CD4-positive, alpha-beta T cell (primary cell): ENCODE measurements at regions not wholly inside any gene's neighbourhood (a gene's known extent, or its start where the extent isn't known, plus 50 kb on each side); places are given as distances from the start of the nearest gene placed in this dataset.

ENCODE experiments used
- ATAC-seq: fragments of 200-7000 bp; cut with Tn5 transposase; one replicate; pipeline ENCODE4 v1.10.0; 2022; ENCODE audit warnings: mild to moderate bottlenecking; ENCODE audit not compliant: poor library complexity
- CTCF ChIA-PET: fragments of 350-600 bp; sonication (Branson Sonifier 250); formaldehyde crosslinking; loops from one replicate; lab custom pipeline; 2021; ENCODE audit warnings: antibody characterized with exemption, inconsistent platforms; lab: Charles Lee
- POLR2A ChIA-PET: fragments of 350-600 bp; sonication (Branson Sonifier 250); formaldehyde crosslinking; loops from one replicate; lab custom pipeline; 2021; ENCODE audit warnings: antibody characterized with exemption, inconsistent platforms; lab: Charles Lee
- DNase-seq, 14 experiments: peaks; one replicate each; pipeline ENCODE4 v3.0.0-alpha.2; 2013 to 2020; ENCODE audit warnings: mixed read lengths in 2 of 14
- H3K27ac ChIP-seq, 2 donors: one replicate each; pipeline versions ENCODE4 v1.5.1 to v1.7.0; 2013; ENCODE audit warnings: low read length in 2 of 2, low read depth in 1 of 2, mild to moderate bottlenecking in 1 of 2
- H3K27me3 ChIP-seq, 2 experiments: 1 replicate in 1 of 2; 2 replicates in 1 of 2; pipeline versions ENCODE4 v1.6.1 to v1.7.0; 2013; ENCODE audit warnings: low read length in 2 of 2, control low read depth in 1 of 2, mild to moderate bottlenecking in 1 of 2, moderate library complexity in 1 of 2; ENCODE audit not compliant: insufficient read depth in 2 of 2, control insufficient read depth in 1 of 2
- H3K36me3 ChIP-seq: one replicate; pipeline ENCODE4 v1.6.1; 2013; ENCODE audit warnings: low read length, control low read depth; ENCODE audit not compliant: insufficient read depth
- H3K4me1 ChIP-seq: one replicate; pipeline ENCODE4 v1.6.1; 2013; ENCODE audit warnings: low read length, control low read depth; ENCODE audit not compliant: insufficient read depth
- H3K4me3 ChIP-seq: one replicate; pipeline ENCODE4 v1.5.1; 2013; ENCODE audit warnings: mild to moderate bottlenecking, low read length, moderate library complexity
- H3K9me3 ChIP-seq, 2 experiments: 1 replicate in 1 of 2; 2 replicates in 1 of 2; pipeline versions ENCODE4 v1.6.1 to v1.7.0; 2013; ENCODE audit warnings: low read length in 2 of 2, mild to moderate bottlenecking in 2 of 2, control low read depth in 1 of 2, moderate library complexity in 1 of 2; ENCODE audit not compliant: control insufficient read depth in 1 of 2, insufficient read depth in 1 of 2
- H3K27ac Mint-ChIP-seq: one replicate; pipeline ENCODE4 v1.8.0; 2020; ENCODE audit warnings: mixed read lengths
- H3K27me3 Mint-ChIP-seq: one replicate; pipeline ENCODE4 v1.8.0; 2021; ENCODE audit warnings: mixed read lengths
- H3K36me3 Mint-ChIP-seq: one replicate; pipeline ENCODE4 v1.8.0; 2021; ENCODE audit warnings: low read depth, mixed read lengths
- H3K4me1 Mint-ChIP-seq: one replicate; pipeline ENCODE4 v1.8.0; 2021; ENCODE audit warnings: low read depth, mixed read lengths
- H3K4me3 Mint-ChIP-seq: one replicate; pipeline ENCODE4 v1.8.0; 2020; ENCODE audit warnings: mild to moderate bottlenecking, mixed read lengths
- H3K9me3 Mint-ChIP-seq: one replicate; pipeline ENCODE4 v1.8.0; 2020; ENCODE audit warnings: mixed read lengths
- intact Hi-C, 2 experiments: fragments of 100-400 bp; cut with DNase I in 1 of 2; cut with micrococcal nuclease in 1 of 2; formaldehyde crosslinking; loops; one replicate each; pipeline versions ENCODE4 v1.15.1 to v1.9.0; 2023 to 2025; cut with DNase I, micrococcal nuclease
- TF ChIP-seq, protein P1 (sequence below): fragments of 200-600 bp; IDR thresholded peaks from one replicate; pipeline ENCODE4 v1.8.0; 2022; ENCODE audit warnings: antibody characterized with exemption, mild to moderate bottlenecking

DNA sequence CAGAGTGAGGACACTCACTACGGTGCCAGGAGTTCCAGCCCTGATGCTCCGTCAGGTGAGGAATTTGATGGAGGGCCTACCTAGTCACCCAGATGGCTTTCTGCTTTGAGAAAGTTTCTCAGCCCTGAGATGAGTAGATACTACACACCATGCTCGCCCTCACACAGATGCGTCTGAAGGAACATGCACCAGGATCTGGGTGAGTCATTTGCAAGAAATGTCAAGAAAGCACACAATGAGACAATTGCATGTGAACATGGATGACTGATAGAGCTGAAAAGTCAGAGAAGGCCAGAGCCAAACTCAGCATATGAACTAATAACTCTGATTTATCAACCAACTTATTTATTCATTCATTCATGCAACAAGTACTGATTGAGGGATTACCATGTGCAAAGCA lies 483.9 kb downstream of the OMA1 start:
- Histone ChIP-seq H3K4me1 (no peaks in the 10 kb centered on the region), H3K27me3 (no peaks in the 10 kb centered on the region), H3K36me3 (no peaks in the 10 kb centered on the region), H3K27ac (no peak overlapping the region), H3K9me3 (no peaks in the 10 kb centered on the region), H3K4me3 (no peak overlapping the region)
- DNase-seq, result no peak
- Mint-ChIP-seq H3K4me3 (no peak overlapping the region), H3K27ac (no peak overlapping the region), H3K27me3 (no peaks in the 10 kb centered on the region), H3K36me3 (no peaks in the 10 kb centered on the region), H3K4me1 (no peaks in the 10 kb centered on the region), H3K9me3 (no peaks in the 10 kb centered on the region)
- ChIA-PET POLR2A (no interaction called here), CTCF (no interaction called here)
- intact Hi-C loops, result no loop called here
- TF ChIP-seq, protein P1, sequence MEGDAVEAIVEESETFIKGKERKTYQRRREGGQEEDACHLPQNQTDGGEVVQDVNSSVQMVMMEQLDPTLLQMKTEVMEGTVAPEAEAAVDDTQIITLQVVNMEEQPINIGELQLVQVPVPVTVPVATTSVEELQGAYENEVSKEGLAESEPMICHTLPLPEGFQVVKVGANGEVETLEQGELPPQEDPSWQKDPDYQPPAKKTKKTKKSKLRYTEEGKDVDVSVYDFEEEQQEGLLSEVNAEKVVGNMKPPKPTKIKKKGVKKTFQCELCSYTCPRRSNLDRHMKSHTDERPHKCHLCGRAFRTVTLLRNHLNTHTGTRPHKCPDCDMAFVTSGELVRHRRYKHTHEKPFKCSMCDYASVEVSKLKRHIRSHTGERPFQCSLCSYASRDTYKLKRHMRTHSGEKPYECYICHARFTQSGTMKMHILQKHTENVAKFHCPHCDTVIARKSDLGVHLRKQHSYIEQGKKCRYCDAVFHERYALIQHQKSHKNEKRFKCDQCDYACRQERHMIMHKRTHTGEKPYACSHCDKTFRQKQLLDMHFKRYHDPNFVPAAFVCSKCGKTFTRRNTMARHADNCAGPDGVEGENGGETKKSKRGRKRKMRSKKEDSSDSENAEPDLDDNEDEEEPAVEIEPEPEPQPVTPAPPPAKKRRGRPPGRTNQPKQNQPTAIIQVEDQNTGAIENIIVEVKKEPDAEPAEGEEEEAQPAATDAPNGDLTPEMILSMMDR, result no peak
- no peak for ATAC-seq

DNA sequence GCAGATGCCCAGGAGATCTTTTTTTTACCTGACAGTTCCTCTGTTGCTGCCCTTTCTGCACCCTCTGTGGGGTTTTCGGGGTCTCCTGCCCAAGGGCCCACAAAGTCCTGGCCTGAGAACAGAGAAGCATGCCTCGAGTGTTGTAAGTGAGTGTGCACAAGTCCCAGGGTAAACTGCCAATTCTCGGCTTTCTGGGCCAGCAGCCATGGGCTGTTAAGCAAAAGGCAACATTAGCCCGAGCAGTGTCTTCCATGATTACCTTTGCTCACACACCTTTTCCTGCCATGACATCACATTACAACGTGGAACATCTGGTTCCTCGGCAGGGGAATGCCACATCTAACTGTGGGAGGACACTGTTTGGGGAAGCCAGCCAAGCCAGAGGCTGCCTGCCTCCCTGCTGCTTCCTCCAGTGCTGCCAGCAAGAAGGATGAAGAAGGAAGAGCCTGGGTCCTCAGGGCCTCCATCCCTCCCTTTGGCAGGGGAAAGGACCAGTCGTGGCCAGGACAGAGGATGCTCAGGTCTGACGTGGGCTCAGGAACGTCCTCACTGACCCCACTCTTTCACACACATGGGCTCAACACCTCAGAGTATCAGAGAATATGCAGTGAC lies 485.9 kb downstream of the OMA1 start:
- no peak overlapping the region for H3K27ac ChIP-seq
- H3K4me1 Mint-ChIP-seq, result no peaks in the 10 kb centered on the region
- H3K27me3 ChIP-seq, result no peaks in the 10 kb centered on the region
- POLR2A ChIA-PET, result no interaction called here
- H3K27ac Mint-ChIP-seq, result no peak overlapping the region
- H3K9me3 ChIP-seq, result no peaks in the 10 kb centered on the region
- no peak overlapping the region for H3K4me3 ChIP-seq
- no peak overlapping the region for H3K4me3 Mint-ChIP-seq
- no peaks in the 10 kb centered on the region for H3K27me3 Mint-ChIP-seq
- H3K9me3 Mint-ChIP-seq, result no peaks in the 10 kb centered on the region
- no peaks in the 10 kb centered on the region for H3K36me3 ChIP-seq
- ATAC-seq (no peak), DNase-seq (no peak)
- CTCF ChIA-PET, result no interaction called here
- H3K36me3 Mint-ChIP-seq, result no peaks in the 10 kb centered on the region
- intact Hi-C loops, result no loop called here
- H3K4me1 ChIP-seq, result no peaks in the 10 kb centered on the region
- TF ChIP-seq, protein P1, result no peak

GRCh38 chr1:58059789-58060188 lies 486.7 kb downstream of the OMA1 start:
- Mint-ChIP-seq H3K9me3 (no peaks in the 10 kb centered on the region), H3K4me3 (no peak overlapping the region), H3K36me3 (no peaks in the 10 kb centered on the region), H3K27ac (no peak overlapping the region), H3K27me3 (peaks cover 5% of the 10 kb centered on the region), H3K4me1 (no peaks in the 10 kb centered on the region)
- POLR2A ChIA-PET, result no interaction called here
- no peaks in the 10 kb centered on the region for H3K36me3 ChIP-seq
- DNase-seq, result no peak
- H3K4me3 ChIP-seq, result no peak overlapping the region
- intact Hi-C loops, result no loop called here
- H3K27me3 ChIP-seq, result no peaks in the 10 kb centered on the region
- no peak for ATAC-seq
- CTCF ChIA-PET, result no interaction called here
- TF ChIP-seq, protein P1, result no peak
- no peaks in the 10 kb centered on the region for H3K9me3 ChIP-seq
- no peaks in the 10 kb centered on the region for H3K4me1 ChIP-seq
- H3K27ac ChIP-seq, result no peak overlapping the region
